Activated naive CD8-positive, alpha-beta T cell treated with anti-CD3 and anti-CD28 coated beads, Interleukin-2, amount 50 U/mL, for 24 hours (primary cell): ENCODE measurements at regions not wholly inside any gene's neighbourhood (a gene's known extent, or its start where the extent isn't known, plus 50 kb on each side); places are given as distances from the start of the nearest gene placed in this dataset.
"Not testable (repeated sequence)": the region's sequence is repeated elsewhere in the genome, so short reads cannot be mapped to it uniquely, and the experiment has no call there.

ENCODE experiments used
- ATAC-seq: fragments of 150-1000 bp; cut with Tn5 transposase; one replicate; pipeline ENCODE4 v1.10.0; 2021
- DNase-seq: peaks from one replicate; pipeline ENCODE4 v3.0.0; 2021
- H3K27ac Mint-ChIP-seq: one replicate; pipeline ENCODE4 v1.8.0; 2021; ENCODE audit warnings: mild to moderate bottlenecking, mixed read lengths
- H3K27me3 Mint-ChIP-seq: one replicate; pipeline ENCODE4 v1.8.0; 2021; ENCODE audit warnings: mixed read lengths
- H3K36me3 Mint-ChIP-seq: one replicate; pipeline ENCODE4 v1.8.0; 2021; ENCODE audit warnings: low read depth, mixed read lengths
- H3K4me1 Mint-ChIP-seq: one replicate; pipeline ENCODE4 v1.8.0; 2021; ENCODE audit warnings: mixed read lengths
- H3K4me3 Mint-ChIP-seq: one replicate; pipeline ENCODE4 v1.8.0; 2021; ENCODE audit warnings: mild to moderate bottlenecking, moderate library complexity, mixed read lengths
- H3K9me3 Mint-ChIP-seq: one replicate; pipeline ENCODE4 v1.8.0; 2021; ENCODE audit warnings: mixed read lengths

GRCh38 chr6:168865-169455, 123.3 kb upstream of the DUSP22 start:
- Mint-ChIP-seq H3K27ac (no peak overlapping the region), H3K36me3 (peaks cover 3% of the 10 kb centered on the region), H3K4me1 (peaks cover 2% of the 10 kb centered on the region), H3K4me3 (no peak overlapping the region), H3K9me3 (peaks cover 8% of the 10 kb centered on the region), H3K27me3 (peaks cover 4% of the 10 kb centered on the region)
- DNase-seq (no peak), ATAC-seq (no peak)

- Mint-ChIP-seq H3K9me3 (peaks cover 8% of the 10 kb centered on the region), H3K27me3 (peaks cover 10% of the 10 kb centered on the region), H3K27ac (no peak overlapping the region), H3K4me1 (peaks cover 2% of the 10 kb centered on the region), H3K36me3 (peaks cover 3% of the 10 kb centered on the region), H3K4me3 (no peak overlapping the region)
- DNase-seq (no peak), ATAC-seq (no peak)
These were observed 118.3 kb upstream of the DUSP22 start for GRCh38 chr6:174036-174435.

- Mint-ChIP-seq H3K27me3 (peaks cover 7% of the 10 kb centered on the region), H3K4me3 (no peak overlapping the region), H3K9me3 (peaks cover 8% of the 10 kb centered on the region), H3K27ac (no peak overlapping the region), H3K4me1 (peaks cover 8% of the 10 kb centered on the region), H3K36me3 (peaks cover 3% of the 10 kb centered on the region)
- ATAC-seq (no peak), DNase-seq (no peak)
These were observed 116.6 kb upstream of the DUSP22 start for GRCh38 chr6:175680-176079.

- Mint-ChIP-seq H3K4me3 (no peak overlapping the region), H3K4me1 (peaks cover 19% of the 10 kb centered on the region), H3K27ac (no peak overlapping the region), H3K36me3 (no peaks in the 10 kb centered on the region), H3K27me3 (peaks cover 7% of the 10 kb centered on the region), H3K9me3 (peaks cover 4% of the 10 kb centered on the region)
- ATAC-seq (no peak), DNase-seq (no peak)
These were observed 115.5 kb upstream of the DUSP22 start for GRCh38 chr6:176766-177165.

- no peak overlapping the region for H3K27ac Mint-ChIP-seq
- peaks cover 7% of the 10 kb centered on the region for H3K27me3 Mint-ChIP-seq
- no peak for DNase-seq
- H3K9me3 Mint-ChIP-seq, result no peaks in the 10 kb centered on the region
- H3K4me1 Mint-ChIP-seq, result peaks cover 24% of the 10 kb centered on the region
- no peak overlapping the region for H3K4me3 Mint-ChIP-seq
- peak; percentile 40 for ATAC-seq
- no peaks in the 10 kb centered on the region for H3K36me3 Mint-ChIP-seq
These were observed 114.2 kb upstream of the DUSP22 start for GRCh38 chr6:178119-178518.

GRCh38 chr6:178929-179328, 113.4 kb upstream of the DUSP22 start:
- not testable (repeated sequence) for ATAC-seq, H3K27ac Mint-ChIP-seq, H3K36me3 Mint-ChIP-seq, H3K27me3 Mint-ChIP-seq, DNase-seq, H3K9me3 Mint-ChIP-seq, H3K4me3 Mint-ChIP-seq
- peaks cover 31% of the 10 kb centered on the region for H3K4me1 Mint-ChIP-seq

- Mint-ChIP-seq H3K4me1 (peaks cover 36% of the 10 kb centered on the region), H3K36me3 (no peaks in the 10 kb centered on the region)
These were observed 112.8 kb upstream of the DUSP22 start for GRCh38 chr6:179340-179950.

GRCh38 chr6:180091-180694, 112.1 kb upstream of the DUSP22 start:
- Mint-ChIP-seq H3K4me3 (peak overlapping the region; percentile 18), H3K4me1 (peaks cover 42% of the 10 kb centered on the region)
- not testable (repeated sequence) for H3K9me3 Mint-ChIP-seq, DNase-seq, H3K27me3 Mint-ChIP-seq, H3K36me3 Mint-ChIP-seq, H3K27ac Mint-ChIP-seq
- peak; percentile 24 for ATAC-seq

More at GRCh38 chr6:179340-179950, 112.8 kb upstream of the DUSP22 start:
- ATAC-seq (no peak), DNase-seq (no peak)
- no peaks in the 10 kb centered on the region for H3K9me3 Mint-ChIP-seq
- peaks cover 7% of the 10 kb centered on the region for H3K27me3 Mint-ChIP-seq
- H3K27ac Mint-ChIP-seq, result no peak overlapping the region
- no peak overlapping the region for H3K4me3 Mint-ChIP-seq

GRCh38 chr6:181049-181654, 111.1 kb upstream of the DUSP22 start:
- Mint-ChIP-seq H3K27ac (peak overlapping the region; percentile 15), H3K36me3 (no peaks in the 10 kb centered on the region), H3K4me1 (peaks cover 42% of the 10 kb centered on the region), H3K9me3 (no peaks in the 10 kb centered on the region), H3K27me3 (peaks cover 7% of the 10 kb centered on the region), H3K4me3 (peak overlapping the region; percentile 25)
- ATAC-seq (no peak), DNase-seq (no peak)

GRCh38 chr6:183668-184067, 108.6 kb upstream of the DUSP22 start:
- ATAC-seq (peak; percentile 87), DNase-seq (no peak)
- Mint-ChIP-seq H3K27ac (no peak overlapping the region), H3K27me3 (no peaks in the 10 kb centered on the region), H3K9me3 (no peaks in the 10 kb centered on the region), H3K4me1 (peaks cover 48% of the 10 kb centered on the region), H3K4me3 (no peak overlapping the region), H3K36me3 (no peaks in the 10 kb centered on the region)

- Mint-ChIP-seq H3K27me3 (no peaks in the 10 kb centered on the region), H3K9me3 (no peaks in the 10 kb centered on the region), H3K4me3 (no peak overlapping the region), H3K27ac (no peak overlapping the region), H3K4me1 (peaks cover 53% of the 10 kb centered on the region), H3K36me3 (no peaks in the 10 kb centered on the region)
- no peak for DNase-seq
- no peak for ATAC-seq
These were observed 108.1 kb upstream of the DUSP22 start for GRCh38 chr6:184161-184700.

GRCh38 chr6:186340-186965, 105.8 kb upstream of the DUSP22 start:
- H3K4me1 Mint-ChIP-seq, result peaks cover 61% of the 10 kb centered on the region
- DNase-seq, result no peak
- no peaks in the 10 kb centered on the region for H3K36me3 Mint-ChIP-seq
- H3K27ac Mint-ChIP-seq, result no peak overlapping the region
- no peak for ATAC-seq
- no peaks in the 10 kb centered on the region for H3K9me3 Mint-ChIP-seq
- no peaks in the 10 kb centered on the region for H3K27me3 Mint-ChIP-seq
- no peak overlapping the region for H3K4me3 Mint-ChIP-seq

GRCh38 chr6:187210-187861, 105.0 kb upstream of the DUSP22 start:
- no peak for ATAC-seq

More at GRCh38 chr6:187210-187861, 105.0 kb upstream of the DUSP22 start:
- Mint-ChIP-seq H3K27ac (no peak overlapping the region), H3K36me3 (no peaks in the 10 kb centered on the region), H3K9me3 (no peaks in the 10 kb centered on the region), H3K4me3 (no peak overlapping the region), H3K27me3 (no peaks in the 10 kb centered on the region), H3K4me1 (peaks cover 67% of the 10 kb centered on the region)
- no peak for DNase-seq
